ENCODE measurements at regions not wholly inside any gene's neighbourhood (a gene's known extent, or its start where the extent isn't known, plus 50 kb on each side); places are given as distances from the start of the nearest gene placed in this dataset.

DNA sequence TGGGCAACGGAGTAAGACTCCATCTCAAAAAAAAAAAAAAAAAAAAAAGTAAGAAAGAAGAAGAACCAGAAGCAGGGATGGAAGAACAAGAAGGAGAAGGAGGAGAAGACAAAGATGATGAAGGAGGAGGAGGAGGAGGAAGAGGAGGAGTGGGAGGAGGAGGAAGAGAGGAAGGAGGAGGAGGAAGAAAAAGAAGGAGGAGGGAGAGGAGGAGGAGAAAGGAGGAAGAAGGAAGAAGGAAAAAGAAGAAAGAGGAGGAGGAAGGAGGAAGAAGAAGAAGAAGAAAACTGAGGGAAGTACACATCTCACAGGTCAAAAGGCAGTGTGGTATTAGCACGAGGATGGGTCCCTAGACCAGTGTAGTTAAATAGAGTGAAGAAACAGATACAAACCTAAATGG lies 65.1 kb upstream of the SCAF8 start:
- Histone ChIP-seq H3K27ac (replicated peaks) (no peak overlapping the region), H3K36me3 (no peaks in the 10 kb centered on the region), H3K9me3 (replicated peaks) (no peaks in the 10 kb centered on the region), H3K4me3 (no peak overlapping the region), H3K27me3 (ENCODE audit: low read depth) (no peaks in the 10 kb centered on the region), H3K4me1 (no peaks in the 10 kb centered on the region)
- TF ChIP-seq, protein P1, sequence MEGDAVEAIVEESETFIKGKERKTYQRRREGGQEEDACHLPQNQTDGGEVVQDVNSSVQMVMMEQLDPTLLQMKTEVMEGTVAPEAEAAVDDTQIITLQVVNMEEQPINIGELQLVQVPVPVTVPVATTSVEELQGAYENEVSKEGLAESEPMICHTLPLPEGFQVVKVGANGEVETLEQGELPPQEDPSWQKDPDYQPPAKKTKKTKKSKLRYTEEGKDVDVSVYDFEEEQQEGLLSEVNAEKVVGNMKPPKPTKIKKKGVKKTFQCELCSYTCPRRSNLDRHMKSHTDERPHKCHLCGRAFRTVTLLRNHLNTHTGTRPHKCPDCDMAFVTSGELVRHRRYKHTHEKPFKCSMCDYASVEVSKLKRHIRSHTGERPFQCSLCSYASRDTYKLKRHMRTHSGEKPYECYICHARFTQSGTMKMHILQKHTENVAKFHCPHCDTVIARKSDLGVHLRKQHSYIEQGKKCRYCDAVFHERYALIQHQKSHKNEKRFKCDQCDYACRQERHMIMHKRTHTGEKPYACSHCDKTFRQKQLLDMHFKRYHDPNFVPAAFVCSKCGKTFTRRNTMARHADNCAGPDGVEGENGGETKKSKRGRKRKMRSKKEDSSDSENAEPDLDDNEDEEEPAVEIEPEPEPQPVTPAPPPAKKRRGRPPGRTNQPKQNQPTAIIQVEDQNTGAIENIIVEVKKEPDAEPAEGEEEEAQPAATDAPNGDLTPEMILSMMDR (IDR thresholded peaks at IDR 0.05; ENCODE audit: borderline replicate concordance): no peak
- intact Hi-C loops (cut with micrococcal nuclease): no loop called here
- no peak for DNase-seq

DNA sequence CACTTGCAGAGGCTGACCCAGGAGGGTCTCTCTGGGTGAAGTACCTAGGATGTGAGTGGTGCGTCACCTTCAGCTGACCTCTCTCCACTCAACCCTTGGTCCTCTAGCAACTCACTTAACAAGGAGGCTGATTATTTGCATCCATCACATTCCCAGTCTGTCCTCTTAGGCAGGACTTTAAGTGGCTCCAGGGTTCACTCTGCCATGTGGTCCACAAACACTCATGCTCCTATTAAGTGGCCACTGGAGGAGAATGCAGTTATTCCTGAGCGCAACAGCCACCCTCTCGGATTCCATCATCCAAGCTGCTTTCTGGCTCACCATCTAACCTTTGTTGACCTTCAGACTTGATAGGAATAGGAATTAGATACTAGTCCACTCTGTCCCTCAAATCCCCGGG lies 61.1 kb upstream of the SCAF8 start:
- Histone ChIP-seq H3K4me3 (no peak overlapping the region), H3K36me3 (no peaks in the 10 kb centered on the region), H3K4me1 (no peaks in the 10 kb centered on the region), H3K9me3 (replicated peaks) (no peaks in the 10 kb centered on the region), H3K27ac (replicated peaks) (no peak overlapping the region), H3K27me3 (ENCODE audit: low read depth) (no peaks in the 10 kb centered on the region)
- TF ChIP-seq, protein P1 (IDR thresholded peaks at IDR 0.05; ENCODE audit: borderline replicate concordance): no peak
- intact Hi-C loops (cut with micrococcal nuclease): no loop called here
- DNase-seq: no peak

DNA sequence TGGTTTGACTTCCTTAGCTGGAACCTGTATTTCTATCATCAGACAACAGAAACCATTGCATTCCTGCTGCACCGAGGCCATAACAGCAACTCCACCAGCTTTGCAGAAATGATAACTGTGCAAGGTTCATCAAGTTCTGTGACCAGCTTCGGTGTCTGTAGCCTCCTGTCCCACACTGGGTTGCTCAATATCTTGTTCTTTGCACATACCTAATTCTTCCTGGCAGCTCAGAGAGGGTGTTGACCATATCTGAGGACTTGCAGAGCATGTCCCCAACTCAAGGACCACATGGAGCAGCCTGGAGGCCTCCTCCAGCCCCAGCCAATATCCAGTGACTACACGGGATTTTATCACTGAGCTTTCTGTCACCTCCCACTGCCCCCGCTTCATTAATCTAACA lies 59.3 kb upstream of the SCAF8 start:
- Histone ChIP-seq H3K9me3 (replicated peaks) (no peaks in the 10 kb centered on the region), H3K4me1 (no peaks in the 10 kb centered on the region), H3K27ac (replicated peaks) (no peak overlapping the region), H3K4me3 (no peak overlapping the region), H3K36me3 (no peaks in the 10 kb centered on the region), H3K27me3 (ENCODE audit: low read depth) (no peaks in the 10 kb centered on the region)
- intact Hi-C loops (cut with micrococcal nuclease): no loop called here
- DNase-seq: no peak
- TF ChIP-seq, protein P1 (IDR thresholded peaks at IDR 0.05; ENCODE audit: borderline replicate concordance): no peak

DNA sequence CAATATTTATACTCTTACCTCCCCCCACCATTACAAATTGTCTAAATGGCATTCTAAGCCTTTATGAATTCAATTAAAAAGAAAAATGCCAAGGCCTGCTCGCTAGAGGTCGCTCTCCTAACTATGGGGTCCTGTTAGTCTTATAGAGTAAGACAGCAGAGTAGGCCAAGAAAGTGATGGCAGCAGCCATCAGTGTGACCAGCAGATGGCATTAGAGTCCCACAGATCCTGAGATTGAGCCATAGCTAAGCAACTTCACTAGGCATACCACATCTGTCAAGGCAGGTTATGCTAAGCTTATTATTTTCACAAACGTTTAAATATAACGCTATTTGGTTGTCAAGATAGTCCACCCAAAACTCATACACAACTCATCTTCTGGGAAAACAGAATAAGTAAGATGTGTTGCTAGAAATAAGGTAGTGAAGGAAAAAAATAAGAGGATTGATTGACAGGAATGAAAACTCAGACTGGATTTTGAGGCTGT lies 57.6 kb upstream of the SCAF8 start:
- Histone ChIP-seq H3K4me3 (no peak overlapping the region), H3K36me3 (no peaks in the 10 kb centered on the region), H3K9me3 (replicated peaks) (no peaks in the 10 kb centered on the region), H3K27ac (replicated peaks) (no peak overlapping the region), H3K4me1 (no peaks in the 10 kb centered on the region), H3K27me3 (ENCODE audit: low read depth) (no peaks in the 10 kb centered on the region)
- peak; percentile 77 for DNase-seq
- TF ChIP-seq, protein P1 (IDR thresholded peaks at IDR 0.05; ENCODE audit: borderline replicate concordance): peak; percentile 100
- intact Hi-C loops (cut with micrococcal nuclease): loop anchor here (2.0 kb wide), 1 partner anchor 129 kb away; no protein-coding TSS in a partner anchor

DNA sequence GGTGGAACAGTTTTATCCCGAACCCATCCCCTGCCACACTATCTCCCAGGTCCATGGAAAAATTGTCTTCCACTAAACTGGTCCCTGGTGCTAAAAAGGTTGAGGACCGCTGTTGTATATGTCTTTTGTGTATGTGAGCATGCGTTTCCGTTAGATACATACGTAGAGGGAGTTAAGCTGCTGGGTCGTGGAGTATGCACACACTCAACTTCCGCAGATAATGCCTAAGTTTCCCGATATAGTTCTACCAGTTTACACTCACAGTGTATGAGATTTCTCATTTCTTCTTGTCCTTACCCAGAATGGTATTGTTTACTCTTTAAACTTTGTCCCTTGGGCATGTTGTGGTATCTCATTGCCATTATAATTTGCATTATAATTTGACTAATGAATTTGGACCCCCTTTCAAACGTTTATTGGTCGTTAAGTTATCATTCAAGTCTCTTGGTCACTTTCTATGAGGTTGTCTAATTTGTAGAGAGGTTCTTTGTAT lies 50.5 kb upstream of the SCAF8 start:
- Histone ChIP-seq H3K9me3 (replicated peaks) (no peaks in the 10 kb centered on the region), H3K27me3 (ENCODE audit: low read depth) (no peaks in the 10 kb centered on the region), H3K36me3 (no peaks in the 10 kb centered on the region), H3K4me3 (no peak overlapping the region), H3K4me1 (no peaks in the 10 kb centered on the region), H3K27ac (replicated peaks) (no peak overlapping the region)
- TF ChIP-seq, protein P1 (IDR thresholded peaks at IDR 0.05; ENCODE audit: borderline replicate concordance): no peak
- intact Hi-C loops (cut with micrococcal nuclease): no loop called here
- no peak for DNase-seq

Measured in left ventricle myocardium inferior (tissue), 1 donor.